Neutrophil (primary cell): ENCODE measurements at regions not wholly inside any gene's neighbourhood (a gene's known extent, or its start where the extent isn't known, plus 50 kb on each side); places are given as distances from the start of the nearest gene placed in this dataset.

ENCODE experiments used
- H3K27ac ChIP-seq: fragments of 200-600 bp; sonication (generic); 2 replicates; pipeline ENCODE4 v1.5.1; 2016; ENCODE audit warnings: mild to moderate bottlenecking, moderate library complexity
- H3K27me3 ChIP-seq: fragments of 200-600 bp; sonication (generic); 2 replicates; pipeline ENCODE4 v1.6.0; 2016; ENCODE audit warnings: mild to moderate bottlenecking
- H3K36me3 ChIP-seq: fragments of 200-600 bp; sonication (generic); 2 replicates; pipeline ENCODE4 v1.5.1; 2017
- H3K4me1 ChIP-seq, 2 experiments: fragments of 200-600 bp in 1 of 2; sonication (generic) in 1 of 2; 1 replicate in 1 of 2; 2 replicates in 1 of 2; pipeline versions ENCODE4 v1.5.1 to v1.6.1; 2013 to 2016; ENCODE audit warnings: low read depth in 1 of 2, low read length in 1 of 2, mild to moderate bottlenecking in 1 of 2, moderate library complexity in 1 of 2; ENCODE audit not compliant: control insufficient read depth in 1 of 2, insufficient read depth in 1 of 2
- H3K4me3 ChIP-seq, 2 experiments: fragments of 200-600 bp in 1 of 2; sonication (generic) in 1 of 2; 1 replicate in 1 of 2; 2 replicates in 1 of 2; pipeline ENCODE4 v1.5.1; 2013 to 2016; ENCODE audit warnings: low read depth in 1 of 2, low read length in 1 of 2, mild to moderate bottlenecking in 1 of 2, moderate library complexity in 1 of 2
- H3K9me3 ChIP-seq: fragments of 200-600 bp; sonication (generic); 2 replicates; pipeline ENCODE4 v1.5.1; 2016
- CTCF ChIP-seq: fragments of 200-600 bp; sonication (generic); IDR thresholded peaks from 2 replicates; pipeline ENCODE4 v1.5.1; 2016; ENCODE audit warnings: antibody characterized with exemption

- no peak overlapping the region for H3K27ac ChIP-seq
- no peaks in the 10 kb centered on the region for H3K36me3 ChIP-seq
- no peaks in the 10 kb centered on the region for H3K27me3 ChIP-seq
- TF ChIP-seq CTCF, result no peak
- H3K4me1 ChIP-seq, result no peaks in the 10 kb centered on the region
- H3K9me3 ChIP-seq, result no peaks in the 10 kb centered on the region
- H3K4me3 ChIP-seq, result no peak overlapping the region
Observed at GRCh38 chr7:18191341-18191740, 163.7 kb upstream of the PRPS1L1 start.

- no peak overlapping the region for H3K27ac ChIP-seq
- no peaks in the 10 kb centered on the region for H3K27me3 ChIP-seq
- H3K4me1 ChIP-seq, result no peaks in the 10 kb centered on the region
- no peak for TF ChIP-seq CTCF
- H3K4me3 ChIP-seq, result no peak overlapping the region
- no peaks in the 10 kb centered on the region for H3K9me3 ChIP-seq
- no peaks in the 10 kb centered on the region for H3K36me3 ChIP-seq
Observed at GRCh38 chr7:18191862-18192625, 164.4 kb upstream of the PRPS1L1 start.

- Histone ChIP-seq H3K27ac (no peak overlapping the region), H3K36me3 (no peaks in the 10 kb centered on the region), H3K4me1 (no peaks in the 10 kb centered on the region), H3K27me3 (no peaks in the 10 kb centered on the region), H3K9me3 (no peaks in the 10 kb centered on the region), H3K4me3 (no peak overlapping the region)
- TF ChIP-seq CTCF, result no peak
Observed at GRCh38 chr7:18194616-18195015, 167.0 kb upstream of the PRPS1L1 start.

- no peaks in the 10 kb centered on the region for H3K27me3 ChIP-seq
- TF ChIP-seq CTCF, result no peak
- no peak overlapping the region for H3K27ac ChIP-seq
- no peaks in the 10 kb centered on the region for H3K36me3 ChIP-seq
- no peak overlapping the region for H3K4me3 ChIP-seq
- no peaks in the 10 kb centered on the region for H3K4me1 ChIP-seq
- no peaks in the 10 kb centered on the region for H3K9me3 ChIP-seq
Observed at GRCh38 chr7:18196638-18197037, 169.0 kb upstream of the PRPS1L1 start.

GRCh38 chr7:18198868-18199267, 171.2 kb upstream of the PRPS1L1 start:
- TF ChIP-seq CTCF, result no peak
- H3K9me3 ChIP-seq, result no peaks in the 10 kb centered on the region
- H3K27me3 ChIP-seq, result no peaks in the 10 kb centered on the region
- no peak overlapping the region for H3K4me3 ChIP-seq
- H3K36me3 ChIP-seq, result no peaks in the 10 kb centered on the region
- no peaks in the 10 kb centered on the region for H3K4me1 ChIP-seq
- H3K27ac ChIP-seq, result no peak overlapping the region
